WTC11 (cell line): ENCODE measurements at regions not wholly inside any gene's neighbourhood (a gene's known extent, or its start where the extent isn't known, plus 50 kb on each side); places are given as distances from the start of the nearest gene placed in this dataset.

Source experiments
- ATAC-seq: fragments of 200-7000 bp; cut with Tn5 transposase; 2 replicates; pipeline ENCODE4 v1.10.0; 2021; ENCODE audit warnings: mild to moderate bottlenecking, moderate library complexity
- CTCF ChIA-PET: fragments of 300-600 bp; sonication (Branson Sonifier 250); formaldehyde crosslinking; loops from one replicate; lab custom pipeline; 2021; ENCODE audit warnings: antibody characterized with exemption; lab: Charles Lee
- POLR2A ChIA-PET: fragments of 350-600 bp; sonication (Branson Sonifier 250); formaldehyde crosslinking; loops from one replicate; lab custom pipeline; 2021; ENCODE audit warnings: antibody characterized with exemption; lab: Charles Lee
- DNase-seq: peaks from one replicate; pipeline ENCODE4 v3.0.0; 2021; ENCODE audit warnings: low spot score
- H3K27ac Mint-ChIP-seq: 2 replicates; pipeline ENCODE4 v1.8.0; 2021; ENCODE audit warnings: mixed read lengths
- H3K27me3 Mint-ChIP-seq: 2 replicates; pipeline ENCODE4 v1.8.0; 2021; ENCODE audit warnings: low read depth, mild to moderate bottlenecking, moderate library complexity, mixed read lengths
- H3K36me3 Mint-ChIP-seq: 2 replicates; pipeline ENCODE4 v1.8.0; 2021; ENCODE audit warnings: mixed read lengths
- H3K4me1 Mint-ChIP-seq: 2 replicates; pipeline ENCODE4 v1.8.0; 2022; ENCODE audit warnings: mixed read lengths
- H3K4me3 Mint-ChIP-seq: 2 replicates; pipeline ENCODE4 v1.8.0; 2021; ENCODE audit warnings: mild to moderate bottlenecking, moderate library complexity, mixed read lengths
- H3K9me3 Mint-ChIP-seq: 2 replicates; pipeline ENCODE4 v1.8.0; 2021; ENCODE audit warnings: mixed read lengths
- ARID4B ChIP-seq: sonication (generic); formaldehyde crosslinking; IDR thresholded peaks from 2 replicates; pipeline ENCODE4 v1.8.0; 2023; ENCODE audit warnings: missing genetic modification reagents, mild to moderate bottlenecking, borderline replicate concordance
- ATF1 ChIP-seq: sonication (generic); formaldehyde crosslinking; IDR thresholded peaks from 2 replicates; pipeline ENCODE4 v1.8.1; 2023; ENCODE audit warnings: mild to moderate bottlenecking, moderate library complexity, missing genetic modification reagents
- CBFB ChIP-seq: sonication (generic); formaldehyde crosslinking; IDR thresholded peaks from 2 replicates; pipeline ENCODE4 v1.8.1; 2022; ENCODE audit warnings: mild to moderate bottlenecking, low read depth, missing genetic modification reagents
- CREB1 ChIP-seq: sonication (generic); formaldehyde crosslinking; IDR thresholded peaks from 2 replicates; pipeline ENCODE4 v1.8.0; 2023; ENCODE audit warnings: mild to moderate bottlenecking, missing genetic modification reagents
- CREM ChIP-seq: sonication (generic); formaldehyde crosslinking; IDR thresholded peaks from 2 replicates; pipeline ENCODE4 v1.8.1; 2022; ENCODE audit warnings: mild to moderate bottlenecking, missing genetic modification reagents, moderate library complexity
- E2F1 ChIP-seq: sonication (generic); formaldehyde crosslinking; IDR thresholded peaks from 2 replicates; pipeline ENCODE4 v1.8.0; 2022; ENCODE audit warnings: mild to moderate bottlenecking, missing genetic modification reagents
- ESRRA ChIP-seq: sonication (generic); formaldehyde crosslinking; IDR thresholded peaks from 2 replicates; pipeline ENCODE4 v1.8.1; 2022; ENCODE audit warnings: mild to moderate bottlenecking, missing genetic modification reagents, borderline replicate concordance
- IRF1 ChIP-seq: sonication (generic); formaldehyde crosslinking; IDR thresholded peaks from 2 replicates; pipeline ENCODE4 v1.8.0; 2023; ENCODE audit warnings: missing genetic modification reagents
- IRF2 ChIP-seq: sonication (generic); formaldehyde crosslinking; IDR thresholded peaks from 2 replicates; pipeline ENCODE4 v1.8.0; 2022; ENCODE audit warnings: low read depth, missing genetic modification reagents, borderline replicate concordance
- NFE2L1 ChIP-seq: sonication (generic); formaldehyde crosslinking; IDR thresholded peaks from 2 replicates; pipeline ENCODE4 v1.8.1; 2023; ENCODE audit warnings: missing genetic modification reagents
- NR1H2 ChIP-seq: sonication (generic); formaldehyde crosslinking; IDR thresholded peaks from 2 replicates; pipeline ENCODE4 v1.9.0; 2021; ENCODE audit warnings: mild to moderate bottlenecking, moderate library complexity, missing genetic modification reagents
- NR2C2 ChIP-seq: sonication (generic); formaldehyde crosslinking; IDR thresholded peaks from 2 replicates; pipeline ENCODE4 v1.8.0; 2022; ENCODE audit warnings: mild to moderate bottlenecking, missing genetic modification reagents
- TP53 ChIP-seq: sonication (generic); formaldehyde crosslinking; IDR thresholded peaks from 2 replicates; pipeline ENCODE4 v1.8.1; 2023; ENCODE audit warnings: mild to moderate bottlenecking, missing genetic modification reagents
- TF ChIP-seq, protein P1 (sequence below): sonication (generic); formaldehyde crosslinking; IDR thresholded peaks from 2 replicates; pipeline ENCODE4 v1.8.1; 2022; ENCODE audit warnings: low read depth, missing genetic modification reagents, borderline replicate concordance
- TF ChIP-seq, protein P2 (sequence below): fragments of 200-600 bp; IDR thresholded peaks from 2 replicates; pipeline ENCODE4 v1.8.0; 2022; ENCODE audit warnings: antibody characterized with exemption

GRCh38 chr9:31114346-31114745, 1270.1 kb upstream of the ACO1 start:
- H3K9me3 Mint-ChIP-seq, result peaks cover 12% of the 10 kb centered on the region
- ATAC-seq (no peak), DNase-seq (no peak)
- CTCF ChIA-PET, result no interaction called here
- no peak for TF ChIP-seq NR2C2 (CRISPR knock-in tag)
- no peak for TF ChIP-seq TP53 (CRISPR knock-in tag)
- TF ChIP-seq, protein P1, sequence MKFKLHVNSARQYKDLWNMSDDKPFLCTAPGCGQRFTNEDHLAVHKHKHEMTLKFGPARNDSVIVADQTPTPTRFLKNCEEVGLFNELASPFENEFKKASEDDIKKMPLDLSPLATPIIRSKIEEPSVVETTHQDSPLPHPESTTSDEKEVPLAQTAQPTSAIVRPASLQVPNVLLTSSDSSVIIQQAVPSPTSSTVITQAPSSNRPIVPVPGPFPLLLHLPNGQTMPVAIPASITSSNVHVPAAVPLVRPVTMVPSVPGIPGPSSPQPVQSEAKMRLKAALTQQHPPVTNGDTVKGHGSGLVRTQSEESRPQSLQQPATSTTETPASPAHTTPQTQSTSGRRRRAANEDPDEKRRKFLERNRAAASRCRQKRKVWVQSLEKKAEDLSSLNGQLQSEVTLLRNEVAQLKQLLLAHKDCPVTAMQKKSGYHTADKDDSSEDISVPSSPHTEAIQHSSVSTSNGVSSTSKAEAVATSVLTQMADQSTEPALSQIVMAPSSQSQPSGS (CRISPR knock-in tag), result no peak
- TF ChIP-seq, all 79 proteins: peak for 0
- Mint-ChIP-seq H3K27me3 (no peaks in the 10 kb centered on the region), H3K4me3 (no peak overlapping the region), H3K4me1 (0 out of 2 replicates have a peak, but pooled peaks cover 2% of the 10 kb centered on the region), H3K27ac (no peak overlapping the region), H3K36me3 (no peaks in the 10 kb centered on the region)
- POLR2A ChIA-PET, result no interaction called here

- CTCF ChIA-PET, result interaction anchor here (0.7 kb wide), 2 partner anchors 9 to 660 kb away, joined by 3 read pairs; no protein-coding TSS in a partner anchor
- H3K27me3 Mint-ChIP-seq, result no peaks in the 10 kb centered on the region; the same call in 1 of the 2 replicates
These were observed 1264.5 kb upstream of the ACO1 start for GRCh38 chr9:31119890-31120454.

DNA sequence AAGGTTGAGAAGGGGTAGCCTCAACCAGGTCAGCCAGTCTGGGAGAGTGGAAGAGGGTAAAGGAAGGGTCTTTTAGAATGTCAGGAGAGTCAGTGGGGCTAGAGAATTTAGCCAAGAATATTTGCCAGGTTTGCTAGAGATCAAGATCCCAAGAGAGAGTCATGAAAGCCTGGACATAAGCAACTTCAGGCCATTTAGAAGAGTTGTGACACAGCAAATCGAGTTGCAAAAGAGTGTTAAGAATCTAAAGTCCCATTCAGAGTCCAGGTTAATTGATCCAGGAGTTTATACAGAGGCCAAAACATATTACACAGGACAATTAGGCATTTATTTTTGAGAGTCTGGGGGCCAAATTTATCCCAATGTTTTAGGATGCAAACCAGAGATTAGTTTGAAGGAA, 1260.1 kb upstream of the ACO1 start:
- no peaks in the 10 kb centered on the region; the same call in 1 of the 2 replicates for H3K27me3 Mint-ChIP-seq
- ATAC-seq (no peak), DNase-seq (no peak)
- no peaks in the 10 kb centered on the region for H3K4me1 Mint-ChIP-seq
- no peak overlapping the region for H3K4me3 Mint-ChIP-seq
- TF ChIP-seq CREM (CRISPR knock-in tag) (no peak), NFE2L1 (no peak), NR1H2 (CRISPR knock-in tag) (no peak), CREB1 (CRISPR knock-in tag) (no peak), IRF2 (no peak), ATF1 (CRISPR knock-in tag) (no peak), ARID4B (no peak), E2F1 (CRISPR knock-in tag) (no peak), IRF1 (no peak), CBFB (CRISPR knock-in tag) (no peak), ESRRA (no peak)
- POLR2A ChIA-PET, result no interaction called here
- CTCF ChIA-PET, result no interaction called here
- H3K36me3 Mint-ChIP-seq, result peaks cover 20% of the 10 kb centered on the region
- H3K27ac Mint-ChIP-seq, result no peak overlapping the region
- H3K9me3 Mint-ChIP-seq, result peaks cover 47% of the 10 kb centered on the region

More at GRCh38 chr9:31119890-31120454, 1264.5 kb upstream of the ACO1 start:
- Mint-ChIP-seq H3K27ac (no peak overlapping the region), H3K4me3 (no peak overlapping the region), H3K4me1 (no peaks in the 10 kb centered on the region), H3K9me3 (peaks cover 52% of the 10 kb centered on the region), H3K36me3 (peaks cover 20% of the 10 kb centered on the region)
- TF ChIP-seq, protein P2, sequence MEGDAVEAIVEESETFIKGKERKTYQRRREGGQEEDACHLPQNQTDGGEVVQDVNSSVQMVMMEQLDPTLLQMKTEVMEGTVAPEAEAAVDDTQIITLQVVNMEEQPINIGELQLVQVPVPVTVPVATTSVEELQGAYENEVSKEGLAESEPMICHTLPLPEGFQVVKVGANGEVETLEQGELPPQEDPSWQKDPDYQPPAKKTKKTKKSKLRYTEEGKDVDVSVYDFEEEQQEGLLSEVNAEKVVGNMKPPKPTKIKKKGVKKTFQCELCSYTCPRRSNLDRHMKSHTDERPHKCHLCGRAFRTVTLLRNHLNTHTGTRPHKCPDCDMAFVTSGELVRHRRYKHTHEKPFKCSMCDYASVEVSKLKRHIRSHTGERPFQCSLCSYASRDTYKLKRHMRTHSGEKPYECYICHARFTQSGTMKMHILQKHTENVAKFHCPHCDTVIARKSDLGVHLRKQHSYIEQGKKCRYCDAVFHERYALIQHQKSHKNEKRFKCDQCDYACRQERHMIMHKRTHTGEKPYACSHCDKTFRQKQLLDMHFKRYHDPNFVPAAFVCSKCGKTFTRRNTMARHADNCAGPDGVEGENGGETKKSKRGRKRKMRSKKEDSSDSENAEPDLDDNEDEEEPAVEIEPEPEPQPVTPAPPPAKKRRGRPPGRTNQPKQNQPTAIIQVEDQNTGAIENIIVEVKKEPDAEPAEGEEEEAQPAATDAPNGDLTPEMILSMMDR, result peak; percentile 35; the same call in 1 of the 2 replicates
- no peak for TF ChIP-seq IRF2
- TF ChIP-seq E2F1 (CRISPR knock-in tag), result no peak
- POLR2A ChIA-PET, result no interaction called here
- DNase-seq (peak; percentile 16), ATAC-seq (peak; percentile 67; the same call in 1 of the 2 replicates)
